PC-9 (cell line): ENCODE measurements at regions not wholly inside any gene's neighbourhood (a gene's known extent, or its start where the extent isn't known, plus 50 kb on each side); places are given as distances from the start of the nearest gene placed in this dataset.
A peak's percentile ranks its signal among the peaks of the same experiment; 100 is the strongest.

Source experiments
- BruUV-seq: library from RNA; stranded (reverse); fragments of 400-500 nt; replicated peaks from 2 replicates; lab custom pipeline; 2021; lab: Mats Ljungman, UMichigan
- CTCF ChIA-PET: fragments of 300-600 bp; sonication (Branson Sonifier 250); formaldehyde crosslinking; loops from one replicate; lab custom pipeline; 2022; ENCODE audit warnings: antibody characterized with exemption; lab: Charles Lee
- POLR2A ChIA-PET: fragments of 300-600 bp; sonication (Branson Sonifier 250); formaldehyde crosslinking; loops from one replicate; lab custom pipeline; 2022; ENCODE audit warnings: antibody characterized with exemption; ENCODE audit not compliant: unreplicated experiment; lab: Charles Lee
- DNase-seq, 2 experiments: peaks; one replicate each; pipeline versions ENCODE4 v3.0.0 to v3.0.0-alpha.2; 2015 to 2022; ENCODE audit warnings: mixed read lengths in 1 of 2
- H2AFZ ChIP-seq: fragments of 200-600 bp; sonication (generic); 2 replicates; pipeline ENCODE4 v1.8.1; 2017; ENCODE audit warnings: antibody characterized with exemption
- H3F3A ChIP-seq: fragments of 200-600 bp; sonication (generic); 2 replicates; pipeline ENCODE4 v1.8.1; 2017; ENCODE audit warnings: antibody characterized with exemption, mild to moderate bottlenecking, low read depth; ENCODE audit not compliant: insufficient read depth
- H3K27ac ChIP-seq: fragments of 200-600 bp; sonication (generic); 2 replicates; pipeline ENCODE4 v1.6.1; 2016; ENCODE audit warnings: mixed run types
- H3K27me3 ChIP-seq: fragments of 200-600 bp; sonication (generic); 2 replicates; pipeline ENCODE4 v1.6.1; 2016; ENCODE audit warnings: low read depth, mixed run types; ENCODE audit not compliant: insufficient read depth
- H3K36me3 ChIP-seq: fragments of 200-600 bp; sonication (generic); 2 replicates; pipeline ENCODE4 v1.6.1; 2016; ENCODE audit warnings: low read depth, mixed run types
- H3K4me1 ChIP-seq: fragments of 200-600 bp; sonication (generic); replicated peaks from 2 replicates; pipeline ENCODE4 v1.6.1; 2016; ENCODE audit warnings: mixed run types; ENCODE audit not compliant: insufficient read depth
- H3K4me2 ChIP-seq: fragments of 200-600 bp; sonication (generic); 2 replicates; pipeline ENCODE4 v1.6.1; 2017; ENCODE audit warnings: mixed run types
- H3K4me3 ChIP-seq: fragments of 200-600 bp; sonication (generic); 2 replicates; pipeline ENCODE4 v1.6.1; 2016; ENCODE audit warnings: mixed run types
- H3K79me2 ChIP-seq: fragments of 200-600 bp; sonication (generic); 2 replicates; pipeline ENCODE4 v1.6.1; 2017; ENCODE audit warnings: low read depth, mixed run types
- H3K9me2 ChIP-seq: fragments of 200-600 bp; sonication (generic); 2 replicates; pipeline ENCODE4 v1.8.1; 2017; ENCODE audit warnings: mild to moderate bottlenecking; ENCODE audit not compliant: insufficient read depth
- H3K9me3 ChIP-seq: fragments of 200-600 bp; sonication (generic); 2 replicates; pipeline ENCODE4 v1.8.1; 2016; ENCODE audit warnings: low read depth; ENCODE audit not compliant: insufficient read depth
- H4K20me1 ChIP-seq: fragments of 200-600 bp; sonication (generic); 2 replicates; pipeline ENCODE4 v1.8.1; 2017; ENCODE audit not compliant: insufficient read depth
- EZH2 ChIP-seq: fragments of 200-600 bp; sonication (generic); IDR thresholded peaks from 2 replicates; pipeline ENCODE4 v1.8.0; 2017; ENCODE audit warnings: antibody characterized with exemption, low read depth
- intact Hi-C: fragments of 100-400 bp; cut with micrococcal nuclease; formaldehyde crosslinking; loops from one replicate; pipeline ENCODE4 v1.10.0; 2022; ENCODE audit not compliant: unreplicated experiment
- TF ChIP-seq, protein P1 (sequence below): fragments of 200-600 bp; sonication (generic); conservative IDR thresholded peaks from 2 replicates; pipeline ENCODE4 v1.6.1; 2017; ENCODE audit warnings: mixed run types, antibody characterized with exemption, mild to moderate bottlenecking, moderate library complexity

- Histone ChIP-seq H3K4me1 (peaks cover 6% of the 10 kb centered on the region; the same call in 1 of the 2 replicates), H3K27ac (no peak overlapping the region), H3K27me3 (no peaks in the 10 kb centered on the region), H3K9me2 (no peaks in the 10 kb centered on the region), H3K4me2 (no peak overlapping the region), H4K20me1 (no peaks in the 10 kb centered on the region), H3K79me2 (no peaks in the 10 kb centered on the region), H3F3A (no peaks in the 10 kb centered on the region), H3K9me3 (no peaks in the 10 kb centered on the region), H3K4me3 (no peak overlapping the region), H2AFZ (no peak overlapping the region), H3K36me3 (no peaks in the 10 kb centered on the region)
- no TSS peak for BruUV-seq
- intact Hi-C loops: loop anchor here (5.0 kb wide), 1 partner anchor 206 kb away; no protein-coding TSS in a partner anchor
- POLR2A ChIA-PET: no interaction called here
- DNase-seq: no peak
- TF ChIP-seq EZH2: no peak
- TF ChIP-seq, protein P1, sequence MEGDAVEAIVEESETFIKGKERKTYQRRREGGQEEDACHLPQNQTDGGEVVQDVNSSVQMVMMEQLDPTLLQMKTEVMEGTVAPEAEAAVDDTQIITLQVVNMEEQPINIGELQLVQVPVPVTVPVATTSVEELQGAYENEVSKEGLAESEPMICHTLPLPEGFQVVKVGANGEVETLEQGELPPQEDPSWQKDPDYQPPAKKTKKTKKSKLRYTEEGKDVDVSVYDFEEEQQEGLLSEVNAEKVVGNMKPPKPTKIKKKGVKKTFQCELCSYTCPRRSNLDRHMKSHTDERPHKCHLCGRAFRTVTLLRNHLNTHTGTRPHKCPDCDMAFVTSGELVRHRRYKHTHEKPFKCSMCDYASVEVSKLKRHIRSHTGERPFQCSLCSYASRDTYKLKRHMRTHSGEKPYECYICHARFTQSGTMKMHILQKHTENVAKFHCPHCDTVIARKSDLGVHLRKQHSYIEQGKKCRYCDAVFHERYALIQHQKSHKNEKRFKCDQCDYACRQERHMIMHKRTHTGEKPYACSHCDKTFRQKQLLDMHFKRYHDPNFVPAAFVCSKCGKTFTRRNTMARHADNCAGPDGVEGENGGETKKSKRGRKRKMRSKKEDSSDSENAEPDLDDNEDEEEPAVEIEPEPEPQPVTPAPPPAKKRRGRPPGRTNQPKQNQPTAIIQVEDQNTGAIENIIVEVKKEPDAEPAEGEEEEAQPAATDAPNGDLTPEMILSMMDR: no peak
- CTCF ChIA-PET: no interaction called here
Measured at GRCh38 chr9:107136296-107136695, 146.8 kb upstream of the RAD23B start.

DNA sequence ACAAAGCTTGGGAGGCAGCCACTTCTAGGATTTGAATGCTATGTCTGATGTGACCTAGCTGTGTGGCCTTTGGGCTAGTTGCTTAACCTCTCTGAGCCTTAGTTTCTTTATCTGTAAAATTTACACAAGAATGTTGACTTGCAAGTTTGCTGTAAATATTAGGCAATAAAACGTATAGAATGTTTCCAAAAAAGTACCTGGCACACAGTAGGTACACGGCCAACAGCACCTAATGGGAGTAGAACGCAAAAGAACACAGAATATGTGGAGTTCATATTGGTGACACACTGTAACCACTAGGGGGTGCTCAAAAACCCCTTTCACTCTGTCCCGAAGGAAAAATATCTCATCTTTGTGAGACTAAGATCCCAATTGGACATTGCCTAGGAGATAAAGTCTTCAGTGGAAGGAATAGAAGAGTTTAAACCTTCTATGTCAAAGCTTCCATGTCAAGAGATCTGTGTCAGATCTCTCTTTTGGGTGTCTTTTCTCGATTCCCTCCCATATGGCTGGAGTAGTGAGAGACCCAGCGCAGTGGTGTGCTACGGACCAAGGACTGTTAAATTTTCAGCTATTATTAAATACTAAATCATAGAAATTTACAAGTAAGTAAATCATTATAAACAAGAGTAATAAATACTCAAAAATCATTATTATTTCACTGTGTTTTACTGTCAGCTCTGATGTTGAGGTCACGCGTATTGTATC, 145.4 kb upstream of the RAD23B start:
- no peaks in the 10 kb centered on the region for H3K9me3 ChIP-seq
- no peaks in the 10 kb centered on the region for H3K4me1 ChIP-seq
- H4K20me1 ChIP-seq: no peaks in the 10 kb centered on the region
- POLR2A ChIA-PET: no interaction called here
- H3K79me2 ChIP-seq: no peaks in the 10 kb centered on the region
- H3K4me3 ChIP-seq: no peak overlapping the region
- CTCF ChIA-PET: no interaction called here
- H3K4me2 ChIP-seq: no peak overlapping the region
- H2AFZ ChIP-seq: no peak overlapping the region
- H3K27me3 ChIP-seq: no peaks in the 10 kb centered on the region
- no TSS peak for BruUV-seq
- H3K27ac ChIP-seq: no peak overlapping the region
- no peak for DNase-seq
- H3F3A ChIP-seq: no peaks in the 10 kb centered on the region
- no peaks in the 10 kb centered on the region for H3K36me3 ChIP-seq
- intact Hi-C loops: loop anchor here (5.0 kb wide), 1 partner anchor 205 kb away; no protein-coding TSS in a partner anchor
- TF ChIP-seq, protein P1: peak; percentile 76
- no peak for TF ChIP-seq EZH2
- no peaks in the 10 kb centered on the region for H3K9me2 ChIP-seq

GRCh38 chr9:107138261-107138992, 144.7 kb upstream of the RAD23B start:
- CTCF ChIA-PET: no interaction called here

More at GRCh38 chr9:107138261-107138992, 144.7 kb upstream of the RAD23B start:
- intact Hi-C loops: loop anchor here (5.0 kb wide), 1 partner anchor 204 kb away; no protein-coding TSS in a partner anchor
- Histone ChIP-seq H3K4me1 (no peaks in the 10 kb centered on the region), H4K20me1 (no peaks in the 10 kb centered on the region), H3K4me3 (no peak overlapping the region), H3K79me2 (no peaks in the 10 kb centered on the region), H3K9me3 (no peaks in the 10 kb centered on the region), H2AFZ (no peak overlapping the region), H3F3A (no peaks in the 10 kb centered on the region), H3K4me2 (no peak overlapping the region), H3K27me3 (no peaks in the 10 kb centered on the region), H3K9me2 (no peaks in the 10 kb centered on the region), H3K27ac (no peak overlapping the region), H3K36me3 (no peaks in the 10 kb centered on the region)
- TF ChIP-seq, protein P1: no peak
- no peak for TF ChIP-seq EZH2
- no TSS peak for BruUV-seq
- POLR2A ChIA-PET: no interaction called here
- DNase-seq: no peak
